GF-D8 (cell line): ENCODE measurements at regions not wholly inside any gene's neighbourhood (a gene's known extent, or its start where the extent isn't known, plus 50 kb on each side); places are given as distances from the start of the nearest gene placed in this dataset.
"Not testable (repeated sequence)": the region's sequence is repeated elsewhere in the genome, so short reads cannot be mapped to it uniquely, and the experiment has no call there.

Experiments
- DNase-seq: peaks from one replicate; lab custom pipeline; 2025; lab: John Stamatoyannopoulos, UW

DNA sequence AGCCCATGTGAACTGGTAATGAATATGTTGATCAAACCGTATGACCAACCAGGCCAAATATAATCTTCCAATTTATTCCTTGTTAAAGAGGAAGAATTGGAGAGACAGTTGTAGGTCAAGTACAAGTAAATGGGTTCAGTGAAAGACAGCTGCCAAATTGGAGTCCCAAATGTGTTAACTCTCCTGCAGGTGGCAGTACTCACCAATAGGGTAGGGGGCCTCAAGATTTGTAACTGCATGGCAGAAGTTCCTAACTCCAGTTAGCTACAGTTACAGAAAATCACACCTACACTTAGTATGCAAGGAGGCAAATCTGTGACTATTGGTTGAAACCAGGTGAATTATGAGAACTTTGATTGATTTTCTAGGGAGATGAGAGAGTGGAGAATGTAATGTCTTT lies 278.0 kb downstream of the ZBBX start:
- peak; percentile 11 for DNase-seq

DNA sequence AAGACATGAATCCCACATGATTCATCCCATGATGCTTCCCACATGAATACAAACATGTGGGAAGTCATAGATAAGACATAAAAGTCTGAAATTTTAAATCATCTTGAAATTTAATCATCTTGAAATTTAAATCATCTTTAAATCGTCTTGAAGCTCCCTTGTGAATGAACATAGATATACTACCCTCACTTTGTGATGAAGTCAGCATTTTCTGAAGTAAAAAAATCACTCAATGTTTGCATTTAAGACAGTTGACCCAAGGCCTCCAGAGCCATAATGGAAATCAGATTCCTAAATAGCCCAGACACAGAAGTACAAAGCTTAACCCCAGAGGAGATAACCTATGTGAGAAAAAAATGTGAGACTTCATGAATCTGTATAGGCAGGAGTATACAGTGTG lies 279.4 kb downstream of the ZBBX start:
- DNase-seq = no peak

DNA sequence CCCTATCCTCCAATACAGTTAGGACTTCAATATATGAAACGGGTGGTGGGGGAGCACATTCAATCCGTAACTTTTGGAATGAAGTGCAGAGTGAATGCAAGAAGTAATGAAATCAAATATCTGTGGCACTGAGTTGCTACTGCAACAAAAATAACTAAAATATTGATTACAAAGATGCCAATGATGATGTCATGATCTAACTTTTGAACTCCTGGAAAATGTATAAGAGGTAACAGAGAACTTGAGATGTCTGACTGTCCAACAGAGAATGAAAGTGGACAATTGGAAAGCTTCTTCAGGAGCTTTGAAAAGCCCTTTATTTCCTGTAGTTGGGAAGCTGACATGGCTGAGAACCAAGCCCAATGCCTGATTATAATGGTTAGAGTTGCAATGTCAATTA lies 279.9 kb downstream of the ZBBX start:
- DNase-seq = no peak

DNA sequence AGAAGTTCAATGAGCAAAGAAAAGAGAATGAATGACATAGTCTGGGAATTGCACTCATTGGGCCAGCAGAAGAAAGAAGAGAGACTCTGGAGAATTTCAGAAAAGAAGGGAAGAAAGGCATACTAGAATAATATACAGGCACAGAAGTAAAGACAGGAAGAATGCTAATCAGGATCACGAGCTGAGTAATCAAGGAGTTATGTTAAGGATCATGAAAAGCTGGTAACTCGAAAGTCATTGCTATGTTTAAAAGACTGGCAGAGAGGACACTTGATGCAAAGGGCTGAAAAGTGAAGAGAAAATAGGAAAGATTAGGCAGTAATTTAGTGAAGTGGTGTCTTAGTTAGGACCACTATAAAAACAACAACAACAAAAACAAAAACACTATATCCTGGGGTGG lies 284.1 kb downstream of the ZBBX start:
- DNase-seq = no peak

DNA sequence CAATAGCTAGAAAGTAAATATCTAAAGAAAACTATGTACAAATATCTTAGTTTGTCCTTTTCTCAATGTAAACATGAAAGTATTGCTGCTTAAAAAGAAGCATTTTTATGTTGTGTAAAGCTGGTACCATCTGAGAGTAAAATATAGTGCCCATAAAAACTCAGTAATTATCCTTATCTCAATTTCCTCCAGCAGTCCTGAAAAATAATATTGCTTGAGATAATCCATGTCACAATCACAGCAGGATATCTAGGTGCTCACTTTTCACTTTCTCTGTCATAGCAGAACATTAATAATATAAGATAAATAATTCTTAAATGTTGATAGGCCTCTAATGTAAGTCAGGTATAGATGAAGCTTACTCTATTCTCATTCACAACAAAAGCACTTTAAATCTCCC lies 285.5 kb downstream of the ZBBX start:
- DNase-seq = no peak

DNA sequence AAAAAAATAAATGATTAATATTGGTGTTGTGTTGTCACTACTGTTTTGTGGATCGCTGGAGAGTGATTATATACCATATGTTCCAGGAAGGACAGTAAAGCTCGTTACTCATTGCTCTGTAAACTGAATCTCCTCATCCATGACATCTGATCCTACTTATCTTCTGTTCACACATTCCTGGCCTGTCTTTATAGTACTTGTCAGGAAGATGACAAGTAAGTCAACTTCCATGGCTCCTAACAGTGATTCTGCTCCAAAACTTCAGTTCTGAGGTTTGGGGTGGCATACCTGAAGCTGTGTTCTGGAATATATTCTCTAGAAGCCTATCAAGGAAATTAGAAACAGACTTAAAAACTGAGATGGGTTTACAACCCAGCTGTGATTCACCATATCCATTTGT lies 288.9 kb downstream of the ZBBX start:
- DNase-seq = no peak

DNA sequence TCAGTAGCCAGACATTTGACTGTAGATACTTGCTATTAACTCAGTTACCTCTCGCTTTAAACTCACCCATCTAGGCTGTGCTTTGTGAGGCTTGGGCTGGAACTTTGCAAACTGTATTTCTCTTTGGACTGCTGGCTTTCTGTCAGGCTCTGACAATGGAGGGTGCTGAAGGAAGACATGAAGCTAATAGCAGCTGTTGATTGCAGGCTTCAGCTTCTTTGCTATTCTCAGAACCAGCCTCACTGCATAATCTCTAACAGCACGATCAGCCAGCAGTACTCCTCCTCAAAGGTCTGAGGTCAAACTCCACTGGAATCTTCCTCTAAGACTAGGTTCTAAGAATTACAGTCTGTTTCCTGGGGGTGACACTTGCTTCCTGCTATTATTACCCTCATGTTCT lies 295.6 kb downstream of the ZBBX start:
- DNase-seq = no peak

DNA sequence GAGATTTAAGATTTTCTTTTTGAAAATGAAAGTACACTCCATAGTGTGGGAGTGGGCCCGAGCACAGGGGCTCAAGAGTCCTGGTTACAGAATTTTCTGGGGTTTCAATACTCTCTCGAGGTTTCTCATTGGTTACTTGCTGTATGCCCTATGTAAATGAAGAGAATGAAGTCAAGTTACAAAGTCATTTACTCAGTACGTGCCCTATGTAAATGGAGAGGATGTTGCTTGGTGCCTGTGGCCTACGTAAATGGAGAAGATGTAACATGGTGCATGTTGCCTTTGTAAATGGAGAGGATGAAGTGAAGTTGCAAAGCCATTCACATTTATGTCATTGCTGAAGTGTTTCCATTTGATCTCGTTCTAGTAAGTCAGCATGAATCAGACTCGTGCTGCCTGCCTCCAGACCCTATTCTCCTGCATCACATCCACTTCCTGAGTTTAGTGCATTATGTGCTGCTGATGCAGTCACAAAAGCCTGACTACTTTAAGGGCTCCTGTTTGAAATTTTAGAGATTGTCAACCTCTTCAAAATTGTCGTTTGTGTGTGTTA lies 302.0 kb downstream of the ZBBX start:
- no peak for DNase-seq

DNA sequence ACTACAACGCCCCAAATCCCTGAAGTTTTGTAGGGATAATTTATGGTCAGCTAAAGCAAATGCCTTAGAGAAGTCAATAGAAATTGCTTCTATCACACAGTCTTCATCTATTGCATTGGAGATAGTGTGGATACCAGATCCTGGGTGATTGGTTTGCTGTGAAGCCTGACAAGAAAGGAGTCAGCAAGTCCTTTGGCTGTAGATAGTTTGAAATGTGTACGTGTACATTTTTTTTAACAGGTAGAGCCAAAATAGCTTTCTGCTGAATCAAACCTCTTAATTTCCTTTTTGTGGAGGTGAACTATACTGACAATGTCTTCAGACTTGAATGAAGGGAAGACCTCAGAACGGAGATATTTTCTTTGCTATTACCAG lies 312.3 kb downstream of the ZBBX start:
- DNase-seq = no peak

DNA sequence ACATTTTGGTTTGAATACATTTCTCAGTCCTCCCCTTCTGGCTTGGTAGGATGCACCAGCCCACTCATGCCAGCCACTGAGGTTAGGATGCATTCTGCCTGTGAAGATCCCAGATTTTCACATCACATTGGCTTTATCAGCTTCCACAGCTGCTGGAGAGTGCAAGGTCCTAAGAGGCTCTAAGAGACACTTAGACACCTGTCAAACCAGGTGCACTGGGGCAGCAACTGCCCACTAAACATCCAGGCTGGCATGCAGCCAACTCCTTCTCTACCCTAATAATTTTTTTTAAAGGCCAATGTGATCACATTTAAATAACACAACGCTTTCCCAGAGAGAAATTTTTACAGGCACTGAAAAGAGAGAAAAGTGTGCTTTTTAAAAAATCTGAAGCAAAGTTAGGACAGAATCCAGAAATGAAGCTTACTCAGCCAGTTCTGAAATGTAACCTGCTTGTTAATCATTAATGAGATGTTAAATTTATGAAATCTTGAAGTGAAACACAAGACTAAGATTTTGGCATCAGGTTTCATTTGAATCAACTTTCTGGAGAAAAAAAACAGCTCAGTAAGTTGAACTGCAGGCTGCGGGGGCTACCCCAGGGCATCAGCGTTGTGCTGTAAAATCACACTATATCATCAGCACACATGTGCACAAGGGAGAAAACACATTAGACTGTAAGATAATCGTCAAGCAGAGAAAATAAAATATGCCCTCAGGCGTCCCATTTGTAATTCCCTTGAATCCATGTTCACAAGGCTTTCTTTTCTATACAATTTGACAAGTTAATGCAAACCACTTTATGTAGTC lies 312.9 kb downstream of the ZBBX start:
- DNase-seq = no peak

DNA sequence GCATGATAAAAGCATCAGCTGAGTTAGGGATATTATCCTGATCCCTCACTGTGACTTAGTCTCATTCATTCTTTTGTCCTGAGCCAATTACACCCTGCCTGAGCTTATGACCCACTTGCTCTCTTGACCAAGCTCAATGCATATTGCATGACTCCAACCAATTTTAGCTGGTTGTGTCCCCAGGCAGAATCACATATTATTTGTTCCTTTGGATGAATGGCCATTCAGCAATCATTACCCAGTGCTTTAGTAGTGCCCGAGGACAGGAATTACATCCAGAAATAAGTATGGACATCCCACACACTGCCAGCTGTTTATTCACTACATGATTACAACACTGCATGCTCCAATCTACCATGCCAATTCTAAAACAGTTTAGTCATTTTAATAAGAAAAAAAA lies 322.5 kb downstream of the ZBBX start:
- DNase-seq = no peak

DNA sequence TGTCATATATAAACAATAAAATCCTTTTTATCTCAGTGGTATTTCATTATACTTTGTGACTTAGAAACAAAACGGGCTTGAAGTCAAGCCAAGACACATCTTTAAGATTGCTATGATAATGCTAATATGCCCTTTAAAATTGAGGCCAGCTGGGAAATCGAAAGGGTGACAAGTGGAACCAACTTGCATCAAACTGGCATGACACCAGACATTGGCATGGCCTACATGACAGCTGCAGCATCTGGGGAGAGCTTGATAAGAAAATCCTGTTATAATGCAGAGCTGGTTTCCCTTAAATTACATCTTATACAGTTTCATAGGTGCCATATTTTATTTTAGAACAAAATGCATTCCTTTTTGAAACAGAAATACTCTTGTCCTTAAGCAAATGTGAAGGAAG lies 325.2 kb downstream of the ZBBX start:
- DNase-seq = no peak

DNA sequence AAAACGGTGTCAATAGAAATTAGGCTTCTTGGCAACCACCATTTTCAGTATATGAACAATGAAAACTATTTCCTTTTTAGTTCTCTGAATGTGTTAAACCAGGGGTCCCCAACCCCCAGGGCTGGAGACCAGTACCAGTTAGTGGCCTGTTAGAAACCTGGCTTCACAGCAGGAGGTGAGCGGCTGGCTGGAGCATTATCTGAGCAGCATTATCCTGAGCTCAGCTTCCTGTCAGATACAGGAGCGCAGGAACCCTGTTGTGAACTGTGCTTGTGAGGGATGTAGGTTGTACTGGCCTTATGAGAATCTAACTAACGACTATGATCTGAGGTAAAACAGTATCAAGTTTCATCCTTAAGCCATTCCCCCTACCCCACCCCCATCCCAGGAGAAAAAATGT lies 328.7 kb downstream of the ZBBX start:
- no peak for DNase-seq

DNA sequence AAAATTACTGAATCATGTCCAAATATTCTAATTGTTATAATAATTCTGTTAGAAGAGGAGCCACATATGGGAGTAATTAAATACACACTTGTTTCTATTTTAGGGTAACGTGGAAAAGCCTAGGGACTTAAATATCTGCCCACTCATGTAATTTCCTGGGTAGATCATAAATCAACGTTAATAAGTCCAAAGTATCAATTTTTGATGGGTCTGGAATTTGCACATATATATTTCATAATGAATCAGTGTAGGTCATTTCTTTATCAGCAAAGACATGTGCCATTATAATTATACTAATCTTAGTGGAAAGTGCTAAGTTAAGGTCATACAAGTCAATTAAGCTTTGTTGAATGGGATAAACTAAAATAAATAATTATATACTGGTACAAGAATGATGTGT lies 346.2 kb downstream of the ZBBX start:
- DNase-seq = no peak

DNA sequence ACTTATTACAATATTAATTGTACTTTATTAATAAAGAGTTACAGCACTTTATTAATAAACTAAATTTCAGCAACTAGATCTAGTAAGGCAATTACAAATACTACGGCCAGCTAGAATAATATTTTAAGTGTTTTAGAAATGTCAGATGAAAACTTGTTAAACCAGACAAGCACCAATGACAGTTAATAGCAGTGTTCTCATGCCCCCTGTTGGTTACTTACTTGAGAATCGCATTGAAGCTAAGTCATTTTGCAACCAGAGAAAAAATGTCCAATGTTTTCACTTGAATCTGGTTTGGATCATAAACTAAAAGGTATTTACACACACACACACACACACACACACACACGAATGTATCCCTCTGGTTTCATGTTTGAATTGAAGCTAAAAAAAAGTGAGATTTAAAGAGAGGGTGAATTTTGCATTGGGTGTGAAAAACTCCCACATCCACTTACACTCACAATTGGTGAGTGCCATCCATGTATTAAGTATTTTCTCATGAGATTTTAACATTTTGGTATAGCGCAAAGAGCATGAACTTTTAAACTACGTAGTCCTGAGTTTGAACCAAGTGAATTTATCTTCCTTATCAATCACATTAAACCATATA lies 347.7 kb downstream of the ZBBX start:
- no peak for DNase-seq

DNA sequence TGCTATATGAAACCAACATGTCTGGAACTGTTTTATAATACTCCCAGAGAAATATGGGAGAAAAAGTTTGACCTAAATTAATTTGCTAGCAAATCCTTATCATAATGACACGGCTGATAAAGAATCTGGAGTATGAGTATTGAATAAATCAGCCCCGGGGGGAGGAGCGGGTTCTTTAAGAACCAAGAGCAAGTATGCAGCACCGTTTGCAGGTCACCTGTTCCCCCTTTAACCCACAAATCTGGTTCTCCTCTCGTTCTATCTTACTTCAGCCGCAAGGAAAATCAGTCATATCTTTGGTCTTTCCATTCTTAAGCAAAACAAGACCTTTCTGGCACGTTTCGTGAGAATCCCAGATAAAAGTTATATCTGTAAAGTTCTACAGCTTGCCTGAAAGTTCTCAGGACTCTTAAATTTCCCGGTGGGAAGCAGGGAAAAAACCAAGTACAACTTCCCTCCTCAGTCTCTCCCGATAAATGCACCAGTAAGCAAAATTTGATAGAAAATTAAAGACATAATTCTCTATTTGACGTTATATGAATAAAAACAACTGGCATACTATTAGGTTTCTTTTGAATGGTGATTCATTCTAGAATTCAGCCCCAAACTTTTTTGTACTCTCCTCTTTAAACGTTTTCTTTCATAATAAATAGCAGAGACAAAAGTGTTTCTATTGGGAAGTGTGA lies 348.6 kb downstream of the ZBBX start:
- no peak for DNase-seq

DNA sequence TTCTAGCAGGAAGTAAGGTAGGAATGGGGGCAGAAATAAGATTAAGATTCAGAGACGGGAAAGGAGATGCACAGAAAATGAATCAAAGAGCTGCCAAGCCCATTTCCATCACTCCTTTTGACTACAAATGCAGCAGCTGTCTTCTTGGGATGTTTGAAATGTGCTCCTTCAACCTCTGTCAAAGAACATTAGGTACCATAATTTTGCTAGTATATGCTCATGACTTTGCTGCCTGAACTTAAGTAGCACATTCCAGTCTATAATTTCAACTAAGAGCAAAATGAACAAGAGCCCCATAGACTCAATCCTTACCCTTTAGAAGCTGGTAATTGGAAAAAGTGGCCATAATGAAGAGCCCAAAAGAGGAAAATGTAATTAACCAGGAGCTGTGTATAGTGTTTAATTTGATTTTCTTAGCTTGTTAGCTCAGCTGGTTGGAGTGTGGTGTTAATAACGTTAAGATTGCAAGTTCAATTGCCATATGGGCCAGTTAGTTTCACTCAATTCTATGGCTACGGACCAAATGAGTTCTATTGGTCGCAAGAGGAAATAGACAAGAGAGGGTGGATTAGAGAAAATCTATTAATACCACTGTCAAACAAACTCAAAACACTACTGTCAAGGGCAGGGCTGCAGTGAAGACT lies 349.9 kb downstream of the ZBBX start:
- DNase-seq = no peak

DNA sequence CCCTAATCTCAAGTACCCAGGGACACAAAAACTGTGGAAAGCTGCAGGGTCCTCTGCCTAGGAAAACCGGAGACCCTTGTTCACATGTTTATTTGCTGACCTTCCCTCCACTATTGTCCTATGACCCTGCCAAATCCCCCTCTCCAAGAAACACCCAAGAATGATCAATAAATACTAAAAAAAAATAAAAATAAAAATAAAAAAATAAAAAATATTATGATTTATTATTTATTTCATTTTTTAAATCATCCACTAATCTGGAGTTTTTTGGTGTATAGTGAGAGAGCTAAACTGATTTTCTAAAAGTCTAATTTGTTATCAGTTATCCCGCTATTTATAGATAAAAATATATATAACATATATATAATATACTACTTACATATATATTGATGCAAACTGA lies 360.6 kb downstream of the ZBBX start:
- DNase-seq = not testable (repeated sequence)

DNA sequence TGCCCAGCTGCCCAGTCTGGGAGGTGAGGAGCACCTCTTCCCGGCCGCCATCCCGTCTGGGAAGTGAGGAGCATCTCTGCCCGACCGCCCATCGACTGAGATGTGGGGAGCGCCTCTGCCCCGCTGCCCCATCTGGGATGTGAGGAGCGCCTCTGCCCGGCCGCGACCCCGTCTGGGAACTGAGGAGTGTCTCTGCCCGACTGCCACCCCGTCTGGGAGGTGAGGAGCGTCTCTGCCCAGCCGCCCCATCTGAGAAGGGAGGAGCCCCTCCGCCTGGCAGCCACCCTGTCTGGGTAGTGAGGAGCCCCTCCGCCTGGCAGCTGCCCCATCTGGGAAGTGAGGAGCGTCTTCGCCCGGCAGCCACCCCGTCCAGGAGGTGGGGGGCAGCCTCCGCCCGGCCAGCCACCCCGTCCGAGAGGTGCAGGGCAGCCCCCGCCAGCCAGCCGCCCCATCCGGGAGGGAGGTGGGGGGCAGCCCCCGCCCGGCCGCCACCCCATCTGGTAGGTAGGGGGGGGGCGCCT lies 361.4 kb downstream of the ZBBX start:
- not testable (repeated sequence) for DNase-seq

DNA sequence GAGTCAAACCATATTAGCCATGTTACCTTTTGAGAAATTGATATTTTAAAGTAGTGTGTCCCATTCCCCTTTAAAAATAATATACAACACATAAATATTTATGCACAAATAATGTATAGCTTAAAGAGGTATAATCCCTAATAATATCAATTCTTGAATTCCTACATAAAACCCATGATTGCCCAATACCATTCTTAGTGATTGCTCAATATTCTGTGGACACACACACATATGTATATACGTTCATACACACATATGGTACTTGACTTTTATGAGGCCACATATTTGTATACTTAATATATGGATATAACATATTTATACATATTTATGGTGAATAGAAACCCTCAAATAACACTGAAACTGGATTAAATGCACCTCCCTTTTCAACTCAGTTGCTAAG lies 367.4 kb downstream of the ZBBX start:
- no peak for DNase-seq

DNA sequence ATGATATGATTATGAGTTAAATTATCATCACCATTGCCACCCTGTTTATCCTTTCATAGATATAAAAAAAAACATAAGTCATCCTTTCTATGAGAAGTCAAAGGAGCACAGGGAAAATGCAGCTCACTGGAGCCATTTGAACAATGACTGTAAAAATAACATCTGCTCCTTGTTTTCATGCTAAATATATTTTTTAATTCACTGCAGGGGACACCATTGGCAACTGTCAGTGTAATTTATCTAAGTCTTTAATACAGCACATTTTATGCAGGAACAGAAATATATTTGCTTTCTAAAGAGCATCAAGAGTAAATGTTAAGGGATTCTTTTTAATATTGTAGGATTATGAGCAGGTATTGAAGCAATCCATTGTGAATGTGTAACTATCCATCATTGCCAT lies 371.3 kb downstream of the ZBBX start:
- DNase-seq = no peak

DNA sequence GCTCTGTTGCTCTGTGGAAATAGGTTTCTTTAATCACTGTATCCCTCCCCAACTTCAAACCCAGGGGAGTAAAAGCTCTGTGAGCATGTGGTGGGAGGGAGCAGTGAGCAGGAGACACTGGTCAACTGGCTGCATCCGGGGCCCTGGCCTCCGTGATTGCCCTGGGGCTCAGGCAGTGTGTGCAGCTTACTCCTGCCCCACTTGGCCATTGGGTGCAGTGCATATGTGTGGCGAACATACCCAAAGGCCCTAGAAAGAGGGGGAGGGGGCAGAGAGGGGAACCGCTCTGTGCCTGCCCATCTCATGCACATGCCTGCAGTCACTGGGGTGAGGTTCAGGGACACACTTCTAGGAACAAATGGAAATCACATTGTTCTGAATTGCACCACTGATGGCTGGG lies 378.7 kb downstream of the ZBBX start:
- no peak for DNase-seq
